NB4 (cell line): ENCODE measurements at regions not wholly inside any gene's neighbourhood (a gene's known extent, or its start where the extent isn't known, plus 50 kb on each side); places are given as distances from the start of the nearest gene placed in this dataset.

ENCODE experiments used
- DNase-seq: peaks from one replicate; pipeline ENCODE4 v3.0.0; 2010; ENCODE audit warnings: low read depth
- H3K4me3 ChIP-seq: one replicate; pipeline ENCODE4 v1.5.1; 2011; ENCODE audit warnings: mild to moderate bottlenecking, low read depth, low read length, moderate library complexity
- CTCF ChIP-seq: IDR thresholded peaks from one replicate; pipeline ENCODE4 v1.5.1; 2012; ENCODE audit warnings: low read depth, low read length
- MAX ChIP-seq: IDR thresholded peaks from 2 replicates; pipeline ENCODE4 v1.6.1; 2011; ENCODE audit warnings: low read depth, low read length
- MYC ChIP-seq: IDR thresholded peaks from 2 replicates; pipeline ENCODE4 v1.6.1; 2011; ENCODE audit warnings: low read depth, low read length
- POLR2A ChIP-seq: IDR thresholded peaks from 2 replicates; pipeline ENCODE4 v1.6.1; 2011; ENCODE audit warnings: mild to moderate bottlenecking; ENCODE audit not compliant: insufficient read length; ENCODE audit errors: extremely low read depth

- TF ChIP-seq MYC (no peak), CTCF (no peak)
- H3K4me3 ChIP-seq: no peak overlapping the region
- DNase-seq: no peak
Observed at GRCh38 chr2:142598846-142599245, 278.6 kb upstream of the KYNU start.

GRCh38 chr2:142596334-142597088 is 281.0 kb upstream of the KYNU start:
- H3K4me3 ChIP-seq: no peak overlapping the region
- DNase-seq: no peak
- no peak for TF ChIP-seq MYC
- no peak for TF ChIP-seq CTCF

- no peak for TF ChIP-seq MYC
- no peak for TF ChIP-seq POLR2A
- TF ChIP-seq CTCF: no peak
- no peak for TF ChIP-seq MAX
- no peak overlapping the region for H3K4me3 ChIP-seq
- DNase-seq: no peak
Observed at GRCh38 chr2:142594935-142595334, 282.5 kb upstream of the KYNU start.

- H3K4me3 ChIP-seq: no peak overlapping the region
- DNase-seq: no peak
- TF ChIP-seq MYC (no peak), CTCF (no peak), MAX (no peak), POLR2A (no peak)
Observed at GRCh38 chr2:142592171-142592570, 285.3 kb upstream of the KYNU start.

GRCh38 chr2:142591420-142591819 is 286.0 kb upstream of the KYNU start:
- DNase-seq: no peak
- no peak overlapping the region for H3K4me3 ChIP-seq
- no peak for TF ChIP-seq MYC
- no peak for TF ChIP-seq MAX
- no peak for TF ChIP-seq CTCF
- no peak for TF ChIP-seq POLR2A

GRCh38 chr2:142588269-142588668 is 289.2 kb upstream of the KYNU start:
- DNase-seq: no peak

More at GRCh38 chr2:142588269-142588668, 289.2 kb upstream of the KYNU start:
- no peak for TF ChIP-seq MYC
- no peak for TF ChIP-seq CTCF
- no peak for TF ChIP-seq MAX
- TF ChIP-seq POLR2A: no peak
- no peak overlapping the region for H3K4me3 ChIP-seq
